ENCODE measurements at regions not wholly inside any gene's neighbourhood (a gene's known extent, or its start where the extent isn't known, plus 50 kb on each side); places are given as distances from the start of the nearest gene placed in this dataset.

- Histone ChIP-seq H3K4me1 (ENCODE audit: insufficient read depth, low read length) (no peaks in the 10 kb centered on the region), H3K27me3 (ENCODE audit: insufficient read depth, low read length) (no peaks in the 10 kb centered on the region), H3K36me3 (ENCODE audit: insufficient read depth, low read length) (no peaks in the 10 kb centered on the region), H3K27ac (ENCODE audit: low read depth, low read length) (no peak overlapping the region), H3K9me3 (ENCODE audit: control insufficient read depth in 1 of 2, low read length in 2 of 2) (no peaks in the 10 kb centered on the region), H3K4me3 (ENCODE audit: low read length in 2 of 2) (no peak overlapping the region)
- intact Hi-C loops (cut with micrococcal nuclease), result no loop called here
- ChIA-PET POLR2A (ENCODE audit: partially characterized antibody) (no interaction called here), CTCF (ENCODE audit: partially characterized antibody) (no interaction called here)
- no peaks in the 10 kb centered on the region for H3K4me1 Mint-ChIP-seq
- peaks cover 9 to 10% of the 10 kb centered on the region in 2 donors for H3K27me3 Mint-ChIP-seq
- H3K27ac Mint-ChIP-seq, result no peak overlapping the region
- H3K36me3 Mint-ChIP-seq, result no peaks in the 10 kb centered on the region
- no peaks in the 10 kb centered on the region for H3K9me3 Mint-ChIP-seq
- no peak overlapping the region for H3K4me3 Mint-ChIP-seq
- DNase-seq, result no peak
These were observed 90.7 kb upstream of the ETS2 start for GRCh38 chr21:38714999-38715398.

GRCh38 chr21:38716088-38716487, 89.6 kb upstream of the ETS2 start:
- Mint-ChIP-seq H3K4me3 (no peak overlapping the region), H3K27ac (no peak overlapping the region), H3K27me3 (peaks cover 6 to 11% of the 10 kb centered on the region in 2 donors), H3K9me3 (no peaks in the 10 kb centered on the region), H3K4me1 (no peaks in the 10 kb centered on the region), H3K36me3 (no peaks in the 10 kb centered on the region)
- Histone ChIP-seq H3K4me1 (ENCODE audit: insufficient read depth, low read length) (no peaks in the 10 kb centered on the region), H3K27ac (ENCODE audit: low read depth, low read length) (no peak overlapping the region), H3K4me3 (ENCODE audit: low read length in 2 of 2) (no peak overlapping the region), H3K27me3 (ENCODE audit: insufficient read depth, low read length) (no peaks in the 10 kb centered on the region), H3K9me3 (ENCODE audit: control insufficient read depth in 1 of 2, low read length in 2 of 2) (no peaks in the 10 kb centered on the region), H3K36me3 (ENCODE audit: insufficient read depth, low read length) (no peaks in the 10 kb centered on the region)
- DNase-seq, result no peak
- intact Hi-C loops (cut with micrococcal nuclease), result no loop called here
- ChIA-PET POLR2A (ENCODE audit: partially characterized antibody) (no interaction called here), CTCF (ENCODE audit: partially characterized antibody) (no interaction called here)

GRCh38 chr21:38716942-38717341, 88.8 kb upstream of the ETS2 start:
- no peak overlapping the region for H3K27ac ChIP-seq (ENCODE audit: low read depth, low read length)
- H3K4me3 ChIP-seq (ENCODE audit: low read length in 2 of 2), result no peak overlapping the region
- H3K9me3 ChIP-seq (ENCODE audit: control insufficient read depth in 1 of 2, low read length in 2 of 2), result no peaks in the 10 kb centered on the region
- H3K27ac Mint-ChIP-seq, result no peak overlapping the region
- no peaks in the 10 kb centered on the region for H3K4me1 ChIP-seq (ENCODE audit: insufficient read depth, low read length)
- H3K4me1 Mint-ChIP-seq, result no peaks in the 10 kb centered on the region
- no peaks in the 10 kb centered on the region for H3K9me3 Mint-ChIP-seq
- H3K4me3 Mint-ChIP-seq, result no peak overlapping the region
- POLR2A ChIA-PET (ENCODE audit: partially characterized antibody), result no interaction called here
- no peak for DNase-seq
- no peaks in the 10 kb centered on the region for H3K36me3 ChIP-seq (ENCODE audit: insufficient read depth, low read length)
- H3K27me3 ChIP-seq (ENCODE audit: insufficient read depth, low read length), result no peaks in the 10 kb centered on the region
- CTCF ChIA-PET (ENCODE audit: partially characterized antibody), result no interaction called here
- H3K27me3 Mint-ChIP-seq, result peaks cover 6 to 9% of the 10 kb centered on the region in 2 donors
- intact Hi-C loops (cut with micrococcal nuclease), result no loop called here
- H3K36me3 Mint-ChIP-seq, result no peaks in the 10 kb centered on the region

- Histone ChIP-seq H3K4me3 (ENCODE audit: low read length in 2 of 2) (no peak overlapping the region), H3K36me3 (ENCODE audit: insufficient read depth, low read length) (no peaks in the 10 kb centered on the region), H3K9me3 (ENCODE audit: control insufficient read depth in 1 of 2, low read length in 2 of 2) (no peaks in the 10 kb centered on the region), H3K27me3 (ENCODE audit: insufficient read depth, low read length) (no peaks in the 10 kb centered on the region), H3K27ac (ENCODE audit: low read depth, low read length) (no peak overlapping the region), H3K4me1 (ENCODE audit: insufficient read depth, low read length) (no peaks in the 10 kb centered on the region)
- H3K27me3 Mint-ChIP-seq, result peaks cover 9 to 11% of the 10 kb centered on the region in 2 donors
- peaks cover 0 to under 1% of the 10 kb centered on the region in 2 donors for H3K36me3 Mint-ChIP-seq
- intact Hi-C loops (cut with micrococcal nuclease), result no loop called here
- ChIA-PET POLR2A (ENCODE audit: partially characterized antibody) (no interaction called here), CTCF (ENCODE audit: partially characterized antibody) (no interaction called here)
- H3K4me1 Mint-ChIP-seq, result no peaks in the 10 kb centered on the region
- no peak overlapping the region for H3K4me3 Mint-ChIP-seq
- no peak overlapping the region for H3K27ac Mint-ChIP-seq
- H3K9me3 Mint-ChIP-seq, result peaks cover 0 to under 1% (median 0%) of the 10 kb centered on the region in 8 donors
- DNase-seq, result no peak
These were observed 87.2 kb upstream of the ETS2 start for GRCh38 chr21:38718481-38718880.

GRCh38 chr21:38720074-38720473, 85.7 kb upstream of the ETS2 start:
- H3K9me3 Mint-ChIP-seq, result peaks cover 4 to 14% (median 7%) of the 10 kb centered on the region in 8 donors
- no peak for DNase-seq
- Histone ChIP-seq H3K36me3 (ENCODE audit: insufficient read depth, low read length) (no peaks in the 10 kb centered on the region), H3K27me3 (ENCODE audit: insufficient read depth, low read length) (no peaks in the 10 kb centered on the region), H3K4me3 (ENCODE audit: low read length in 2 of 2) (no peak overlapping the region), H3K4me1 (ENCODE audit: insufficient read depth, low read length) (no peaks in the 10 kb centered on the region), H3K27ac (ENCODE audit: low read depth, low read length) (no peak overlapping the region), H3K9me3 (ENCODE audit: control insufficient read depth in 1 of 2, low read length in 2 of 2) (peaks cover 0 to 2% of the 10 kb centered on the region in 2 donors)
- H3K4me1 Mint-ChIP-seq, result no peaks in the 10 kb centered on the region
- H3K27ac Mint-ChIP-seq, result no peak overlapping the region
- intact Hi-C loops (cut with micrococcal nuclease), result no loop called here
- H3K36me3 Mint-ChIP-seq, result peaks cover 0 to 4% of the 10 kb centered on the region in 2 donors
- ChIA-PET POLR2A (ENCODE audit: partially characterized antibody) (no interaction called here), CTCF (ENCODE audit: partially characterized antibody) (interaction anchor here (1.6 kb wide), 1 partner anchor 15 kb away, joined by 4 read pairs; no protein-coding TSS in a partner anchor)
- H3K4me3 Mint-ChIP-seq, result no peak overlapping the region
- H3K27me3 Mint-ChIP-seq, result peaks cover 8 to 10% of the 10 kb centered on the region in 2 donors

GRCh38 chr21:38721055-38721454, 84.7 kb upstream of the ETS2 start:
- CTCF ChIA-PET (ENCODE audit: partially characterized antibody), result interaction anchor here (1.6 kb wide), 1 partner anchor 14 kb away, joined by 4 read pairs; no protein-coding TSS in a partner anchor
- POLR2A ChIA-PET (ENCODE audit: partially characterized antibody), result no interaction called here
- no peaks in the 10 kb centered on the region for H3K36me3 ChIP-seq (ENCODE audit: insufficient read depth, low read length)
- H3K4me3 ChIP-seq (ENCODE audit: low read length in 2 of 2), result no peak overlapping the region
- no peak for DNase-seq
- peaks cover 7 to 24% (median 14%) of the 10 kb centered on the region in 8 donors for H3K9me3 Mint-ChIP-seq
- H3K27me3 Mint-ChIP-seq, result peaks cover 6 to 10% of the 10 kb centered on the region in 2 donors
- intact Hi-C loops (cut with micrococcal nuclease), result no loop called here
- H3K4me1 Mint-ChIP-seq, result no peaks in the 10 kb centered on the region
- H3K27ac ChIP-seq (ENCODE audit: low read depth, low read length), result no peak overlapping the region
- H3K9me3 ChIP-seq (ENCODE audit: control insufficient read depth in 1 of 2, low read length in 2 of 2), result peaks cover 0 to 4% of the 10 kb centered on the region in 2 donors
- H3K4me3 Mint-ChIP-seq, result no peak overlapping the region
- peaks cover 0 to 4% of the 10 kb centered on the region in 2 donors for H3K36me3 Mint-ChIP-seq
- no peak overlapping the region for H3K27ac Mint-ChIP-seq
- H3K27me3 ChIP-seq (ENCODE audit: insufficient read depth, low read length), result no peaks in the 10 kb centered on the region
- no peaks in the 10 kb centered on the region for H3K4me1 ChIP-seq (ENCODE audit: insufficient read depth, low read length)

- no peak for DNase-seq
- Mint-ChIP-seq H3K27me3 (peaks cover 6 to 9% of the 10 kb centered on the region in 2 donors), H3K4me3 (no peak overlapping the region), H3K27ac (no peak overlapping the region), H3K4me1 (no peaks in the 10 kb centered on the region), H3K9me3 (peaks cover 7 to 30% (median 17%) of the 10 kb centered on the region in 8 donors), H3K36me3 (peaks cover 0 to 4% of the 10 kb centered on the region in 2 donors)
- Histone ChIP-seq H3K27ac (ENCODE audit: low read depth, low read length) (no peak overlapping the region), H3K4me1 (ENCODE audit: insufficient read depth, low read length) (no peaks in the 10 kb centered on the region), H3K9me3 (ENCODE audit: control insufficient read depth in 1 of 2, low read length in 2 of 2) (peaks cover 0 to 4% of the 10 kb centered on the region in 2 donors), H3K36me3 (ENCODE audit: insufficient read depth, low read length) (no peaks in the 10 kb centered on the region), H3K27me3 (ENCODE audit: insufficient read depth, low read length) (no peaks in the 10 kb centered on the region), H3K4me3 (ENCODE audit: low read length in 2 of 2) (no peak overlapping the region)
- ChIA-PET POLR2A (ENCODE audit: partially characterized antibody) (no interaction called here), CTCF (ENCODE audit: partially characterized antibody) (no interaction called here)
- intact Hi-C loops (cut with micrococcal nuclease), result no loop called here
These were observed 83.8 kb upstream of the ETS2 start for GRCh38 chr21:38721958-38722357.
